Right lobe of liver (tissue), 6 donors: ENCODE measurements at regions not wholly inside any gene's neighbourhood (a gene's known extent, or its start where the extent isn't known, plus 50 kb on each side); places are given as distances from the start of the nearest gene placed in this dataset.
A peak's percentile ranks its signal among the peaks of the same experiment; 100 is the strongest.

Experiments used
- ATAC-seq, 4 donors: fragments of 200-7000 bp; cut with Tn5 transposase; one replicate each; pipeline ENCODE4 v1.9.1; 2020; ENCODE audit warnings: mild to moderate bottlenecking in 4 of 4, moderate library complexity in 4 of 4
- DNase-seq, 3 donors: peaks; one replicate each; pipeline ENCODE4 v3.0.0-alpha.2; 2020
- H3K27ac ChIP-seq, 3 donors: fragments of 200-600 bp; one replicate each; pipeline ENCODE4 v1.8.0; 2022
- H3K27me3 ChIP-seq, 2 donors: fragments of 200-600 bp; one replicate each; pipeline ENCODE4 v1.8.0; 2022
- H3K36me3 ChIP-seq, 4 donors: fragments of 200-600 bp; sonication (generic) in 1 of 4; one replicate each; pipeline versions ENCODE4 v1.5.1 to v1.8.0; 2017 to 2022; ENCODE audit warnings: control low read depth in 1 of 4
- H3K4me1 ChIP-seq, 4 donors: fragments of 200-600 bp; sonication (generic) in 1 of 4; one replicate each; pipeline versions ENCODE4 v1.5.1 to v1.8.0; 2017 to 2022; ENCODE audit warnings: control low read depth in 1 of 4
- H3K4me3 ChIP-seq, 3 donors: fragments of 200-600 bp; one replicate each; pipeline ENCODE4 v1.8.0; 2022
- H3K9me3 ChIP-seq, 4 donors: fragments of 200-600 bp; sonication (generic) in 1 of 4; one replicate each; pipeline versions ENCODE4 v1.5.1 to v1.8.0; 2017 to 2022; ENCODE audit warnings: control low read depth in 1 of 4
- POLR2A ChIP-seq: fragments of 450-650 bp; IDR thresholded peaks from one replicate; pipeline ENCODE4 v1.6.1; 2017; ENCODE audit warnings: antibody characterized with exemption, mild to moderate bottlenecking
- WGBS: methylation state at CpG from one replicate; pipeline ENCODE4 v1.1.6; 2018; ENCODE audit warnings: low coverage, low lambda C conversion rate; ENCODE audit not compliant: insufficient coverage; ENCODE audit errors: missing lambda C conversion rate; 5-methylcytosine and 5-hydroxymethylcytosine counted together
- intact Hi-C, 2 donors: fragments of 100-400 bp; cut with DNase I; formaldehyde crosslinking; loops; one replicate each; pipeline versions ENCODE4 v1.11.2 to v1.14.1; 2022
- TF ChIP-seq, protein P1 (sequence below), 4 donors: fragments of 200-600 bp in 3 of 4; fragments of 450-650 bp in 1 of 4; IDR thresholded peaks; one replicate each; pipeline versions ENCODE4 v1.5.1 to v1.8.0; 2016 to 2022; ENCODE audit warnings: antibody characterized with exemption in 4 of 4, mild to moderate bottlenecking in 2 of 4
- donor health status: DM: no; HTN: yes; CAD: no.
- donor health status: DM: no; HTN: no; CAD: no.
- donor health status: DM: no; HTN: no; CAD: no.
- donor health status: DM: no; HTN: yes; CAD: no.
- donor health status: DM: no; HTN: yes; CAD: no.

DNA sequence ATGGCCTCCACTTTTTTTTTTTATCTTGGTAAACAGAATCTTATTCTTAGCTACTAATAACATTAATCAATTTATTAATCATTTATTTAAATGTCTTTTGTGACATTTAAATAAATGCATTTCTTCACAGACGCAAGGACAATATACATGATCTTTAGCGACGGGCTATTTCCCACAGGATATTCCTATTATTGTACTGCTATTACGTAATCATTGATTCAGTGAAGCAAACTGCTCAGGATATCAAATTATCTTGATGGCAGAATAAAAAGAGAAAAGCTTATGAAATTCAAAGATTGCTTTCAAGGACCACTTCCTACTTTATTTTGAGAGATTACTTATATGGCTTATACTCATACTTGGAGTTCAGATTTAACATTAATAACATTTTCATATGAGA lies 114.1 kb downstream of the FAM9B start:
- H3K4me3 ChIP-seq = no peak overlapping the region
- peaks cover 0 to 2% (median 0%) of the 10 kb centered on the region in 4 donors for H3K4me1 ChIP-seq
- no peaks in the 10 kb centered on the region for H3K27me3 ChIP-seq
- DNase-seq (no peak), ATAC-seq (no peak)
- no peak overlapping the region for H3K27ac ChIP-seq
- no peaks in the 10 kb centered on the region for H3K36me3 ChIP-seq
- WGBS = 23% methylated on average over 4 of the region's 4 CpGs
- TF ChIP-seq, protein P1, sequence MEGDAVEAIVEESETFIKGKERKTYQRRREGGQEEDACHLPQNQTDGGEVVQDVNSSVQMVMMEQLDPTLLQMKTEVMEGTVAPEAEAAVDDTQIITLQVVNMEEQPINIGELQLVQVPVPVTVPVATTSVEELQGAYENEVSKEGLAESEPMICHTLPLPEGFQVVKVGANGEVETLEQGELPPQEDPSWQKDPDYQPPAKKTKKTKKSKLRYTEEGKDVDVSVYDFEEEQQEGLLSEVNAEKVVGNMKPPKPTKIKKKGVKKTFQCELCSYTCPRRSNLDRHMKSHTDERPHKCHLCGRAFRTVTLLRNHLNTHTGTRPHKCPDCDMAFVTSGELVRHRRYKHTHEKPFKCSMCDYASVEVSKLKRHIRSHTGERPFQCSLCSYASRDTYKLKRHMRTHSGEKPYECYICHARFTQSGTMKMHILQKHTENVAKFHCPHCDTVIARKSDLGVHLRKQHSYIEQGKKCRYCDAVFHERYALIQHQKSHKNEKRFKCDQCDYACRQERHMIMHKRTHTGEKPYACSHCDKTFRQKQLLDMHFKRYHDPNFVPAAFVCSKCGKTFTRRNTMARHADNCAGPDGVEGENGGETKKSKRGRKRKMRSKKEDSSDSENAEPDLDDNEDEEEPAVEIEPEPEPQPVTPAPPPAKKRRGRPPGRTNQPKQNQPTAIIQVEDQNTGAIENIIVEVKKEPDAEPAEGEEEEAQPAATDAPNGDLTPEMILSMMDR (IDR thresholded peaks at IDR 0.05) = no peak
- TF ChIP-seq POLR2A = no peak
- intact Hi-C loops = no loop called here
- no peaks in the 10 kb centered on the region for H3K9me3 ChIP-seq

DNA sequence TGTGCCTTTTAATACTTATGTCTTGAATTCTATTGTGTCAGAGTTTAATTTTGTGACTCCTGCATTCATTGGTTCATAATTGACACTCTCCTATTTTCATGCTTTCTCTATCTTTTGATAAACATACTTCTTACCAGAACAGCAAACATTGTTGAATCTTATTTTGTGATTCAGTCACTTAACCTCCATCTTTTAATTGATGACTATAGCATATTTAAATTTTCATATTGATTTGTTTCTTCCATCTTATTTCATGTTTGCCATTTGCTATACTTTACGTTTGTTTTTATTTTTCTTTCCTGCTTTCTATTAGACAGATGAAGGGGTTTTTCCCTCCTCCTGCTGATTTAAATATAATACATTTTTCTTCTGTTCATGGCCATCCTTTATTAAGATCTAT lies 115.5 kb upstream of the FAM9A start:
- no peaks in the 10 kb centered on the region for H3K27me3 ChIP-seq
- no peak overlapping the region for H3K27ac ChIP-seq
- TF ChIP-seq POLR2A = no peak
- TF ChIP-seq, protein P1 (IDR thresholded peaks at IDR 0.05) = no peak
- no peak for ATAC-seq
- no peaks in the 10 kb centered on the region for H3K9me3 ChIP-seq
- no peak overlapping the region for H3K4me3 ChIP-seq
- H3K4me1 ChIP-seq = peaks cover 0 to 20% (median 0%) of the 10 kb centered on the region in 4 donors
- intact Hi-C loops = no loop called here
- 44% methylated on average over 1 of the region's 1 CpG for WGBS
- no peaks in the 10 kb centered on the region for H3K36me3 ChIP-seq
- no peak for DNase-seq

DNA sequence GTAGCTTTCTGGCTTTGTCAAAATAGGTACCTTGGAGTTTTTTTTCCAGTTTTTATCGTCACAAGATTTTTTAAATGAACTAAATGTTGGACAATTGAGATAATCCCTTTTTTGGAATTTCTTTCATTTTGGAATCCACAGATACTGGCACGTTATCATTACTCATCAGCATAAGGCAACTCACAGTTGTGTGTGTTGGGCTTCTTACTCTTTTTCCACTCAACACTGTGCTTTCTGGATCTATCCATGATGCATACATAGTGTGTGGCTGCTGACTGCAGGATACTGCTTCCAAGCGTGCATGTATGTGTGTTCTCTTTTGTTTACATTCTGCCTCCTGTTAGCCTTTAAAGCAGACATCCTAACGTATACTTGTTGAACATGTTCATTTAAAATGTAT lies 113.5 kb upstream of the FAM9A start:
- DNase-seq = no peak
- Histone ChIP-seq H3K27ac (peak overlapping the region in 2 of 3 donors; percentile 48 to 62), H3K27me3 (no peaks in the 10 kb centered on the region), H3K36me3 (no peaks in the 10 kb centered on the region), H3K9me3 (no peaks in the 10 kb centered on the region), H3K4me1 (peaks cover 0 to 20% (median 0%) of the 10 kb centered on the region in 4 donors), H3K4me3 (no peak overlapping the region)
- peak in 1 of 4 donors; percentile 12 for ATAC-seq
- TF ChIP-seq POLR2A = no peak
- TF ChIP-seq, protein P1 (IDR thresholded peaks at IDR 0.05) = no peak
- 38% methylated on average over 4 of the region's 4 CpGs for WGBS
- intact Hi-C loops = no loop called here

DNA sequence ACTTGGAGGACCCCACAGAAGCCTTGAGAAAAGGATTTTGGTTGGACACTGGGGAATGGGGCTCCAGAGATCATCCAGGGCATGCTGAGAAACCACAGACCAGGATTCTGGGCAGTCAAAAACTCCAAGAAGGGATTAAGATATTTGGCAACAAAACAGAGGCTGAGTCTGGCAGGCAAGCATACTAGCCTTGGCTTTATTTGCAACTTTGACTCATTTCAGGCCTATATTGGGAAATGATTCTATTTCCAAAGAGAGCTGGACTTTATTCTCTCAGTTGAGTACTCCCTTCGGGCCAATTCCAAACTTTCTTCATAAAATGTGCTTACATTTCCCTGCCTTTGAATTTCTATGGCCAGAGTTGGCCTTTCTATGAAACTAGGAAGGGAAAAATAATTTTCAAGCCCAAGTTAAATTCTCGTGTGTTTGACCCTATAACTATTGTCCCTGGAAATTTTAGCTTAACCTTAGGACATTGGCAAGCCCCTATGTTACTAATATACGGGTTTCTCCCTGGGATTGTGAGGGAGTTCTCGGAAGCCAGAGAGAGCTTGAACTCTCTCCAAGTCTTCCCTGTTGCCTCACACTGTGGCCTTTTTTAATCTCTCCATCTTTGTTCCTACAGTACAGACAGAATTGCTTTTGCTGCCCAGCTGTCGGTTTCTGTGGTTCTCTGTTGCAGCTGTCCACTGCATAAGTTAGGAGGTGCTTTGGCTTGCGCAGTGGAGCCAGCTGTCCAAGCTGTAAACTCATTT lies 112.6 kb upstream of the FAM9A start:
- Histone ChIP-seq H3K27ac (peak overlapping the region; percentile 35 to 62 (median 48)), H3K36me3 (no peaks in the 10 kb centered on the region), H3K27me3 (no peaks in the 10 kb centered on the region), H3K9me3 (no peaks in the 10 kb centered on the region), H3K4me1 (peaks cover 0 to 20% (median 0%) of the 10 kb centered on the region in 4 donors), H3K4me3 (no peak overlapping the region)
- 27% methylated on average over 6 of the region's 6 CpGs for WGBS
- intact Hi-C loops = no loop called here
- TF ChIP-seq, protein P1 (IDR thresholded peaks at IDR 0.05) = no peak
- TF ChIP-seq POLR2A = no peak
- DNase-seq (peak in 2 of 3 donors; percentile 20 to 58), ATAC-seq (peak; percentile 82 to 90 (median 84))
